ENCODE measurements at regions not wholly inside any gene's neighbourhood (a gene's known extent, or its start where the extent isn't known, plus 50 kb on each side); places are given as distances from the start of the nearest gene placed in this dataset.

DNA sequence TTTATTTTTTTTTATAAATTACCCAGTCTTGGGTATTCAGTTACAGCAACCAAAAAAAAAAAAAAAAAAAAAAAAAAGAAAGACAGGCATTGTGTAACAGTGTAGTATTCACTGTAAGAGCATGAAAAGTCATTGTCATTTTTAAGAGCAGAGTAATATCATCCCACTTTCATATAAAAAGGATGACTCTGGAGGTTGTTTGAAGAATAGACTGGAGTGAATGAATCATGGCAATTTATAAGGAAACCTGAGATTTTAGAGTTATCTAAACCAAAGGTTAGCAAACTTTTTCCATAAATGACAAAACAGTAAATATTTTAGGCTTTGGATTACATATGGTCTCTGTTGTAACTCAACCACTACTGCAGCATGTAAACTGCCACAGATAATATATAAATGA lies 794.9 kb downstream of the NTRK3 start:
- DNase-seq = no peak

DNA sequence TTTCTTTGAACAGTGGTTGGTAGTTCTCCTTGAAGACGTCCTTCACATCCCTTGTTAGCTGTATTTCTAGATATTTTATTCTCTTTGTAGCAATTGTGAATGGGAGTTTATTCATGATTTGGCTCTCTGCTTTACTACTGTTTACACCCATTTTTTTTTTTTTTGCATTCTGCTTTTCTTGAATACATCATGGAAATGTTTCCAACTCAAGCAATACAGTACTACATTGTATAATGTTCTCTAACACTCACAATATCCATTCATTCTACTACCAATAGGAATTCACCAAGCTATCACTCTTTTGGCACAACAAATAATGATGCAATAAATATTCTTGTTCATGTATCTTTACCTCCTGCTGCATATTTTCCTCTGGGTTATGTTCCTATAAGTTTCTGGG lies 801.7 kb downstream of the NTRK3 start:
- no peak for DNase-seq

DNA sequence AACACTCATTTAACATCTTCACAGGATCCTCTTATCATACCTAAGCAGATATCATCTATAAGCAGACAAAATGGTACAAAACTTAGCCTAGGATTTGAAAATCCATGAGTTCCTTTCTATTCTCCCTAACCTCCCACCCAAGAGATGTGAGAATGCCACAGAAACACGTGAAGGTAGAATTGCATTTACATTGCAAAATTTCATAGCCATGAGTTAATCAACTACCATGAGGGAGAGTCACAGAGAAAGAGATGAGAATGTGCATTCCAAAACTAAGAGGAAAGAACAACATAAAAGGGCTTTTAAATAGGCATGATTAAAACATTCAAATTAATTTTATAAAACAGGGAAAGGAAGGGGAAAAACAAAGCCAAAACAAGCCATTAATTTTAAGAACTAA lies 806.2 kb downstream of the NTRK3 start:
- no peak for DNase-seq

DNA sequence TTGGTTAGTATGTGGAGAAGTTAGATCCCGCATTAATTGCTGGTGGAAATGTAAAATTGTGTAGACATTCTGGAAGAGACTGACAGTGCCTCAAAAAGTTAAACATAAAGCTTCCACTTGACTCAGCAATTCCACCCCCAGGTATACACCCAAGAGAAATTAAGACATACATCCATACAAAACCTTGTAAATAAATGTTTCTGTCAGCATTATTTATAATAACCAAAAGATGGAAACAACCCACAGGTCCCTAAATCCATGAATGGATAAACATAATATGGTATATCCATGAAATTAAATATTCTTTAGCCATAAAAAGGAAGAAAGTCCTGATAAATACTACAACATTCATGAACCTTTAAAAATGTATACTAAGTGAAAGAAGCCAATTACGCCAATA lies 817.4 kb downstream of the NTRK3 start:
- no peak for DNase-seq

DNA sequence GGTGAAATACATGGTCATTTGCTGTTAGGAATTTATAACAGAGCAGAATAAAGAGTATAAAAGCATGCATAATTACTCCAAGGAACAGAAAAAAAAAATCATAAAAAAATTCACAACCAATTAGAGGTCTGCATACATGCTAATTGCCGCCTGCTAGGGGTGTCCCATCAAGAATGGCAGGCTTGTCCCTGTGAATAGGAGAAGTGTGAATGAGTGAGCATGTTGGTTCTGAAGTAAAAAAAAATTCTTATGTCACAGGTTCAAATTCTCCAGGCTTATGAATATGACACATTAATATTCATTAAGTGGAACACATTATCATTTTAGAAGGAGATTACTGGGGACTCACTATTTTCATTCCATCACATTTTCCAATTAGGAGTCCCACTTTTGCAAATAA lies 822.7 kb downstream of the NTRK3 start:
- DNase-seq = no peak

DNA sequence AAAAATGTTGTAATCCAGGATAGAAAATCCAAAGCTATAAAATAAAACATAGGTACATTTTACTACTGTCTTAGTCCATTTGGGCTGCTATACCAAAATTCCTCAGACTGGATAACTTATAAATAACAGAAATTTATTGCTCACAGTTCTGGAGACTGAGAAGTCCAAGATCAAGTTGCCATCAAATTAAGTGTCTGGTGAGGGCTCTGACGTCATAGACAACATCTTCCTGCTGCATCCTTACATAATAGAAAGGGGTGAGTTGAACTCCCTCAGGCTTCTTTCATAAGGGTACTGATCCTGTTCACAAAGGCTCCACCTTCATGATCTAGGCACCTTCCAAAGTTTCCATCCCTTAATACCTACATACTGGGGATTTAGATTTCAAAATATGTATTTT lies 826.8 kb downstream of the NTRK3 start:
- no peak for DNase-seq

DNA sequence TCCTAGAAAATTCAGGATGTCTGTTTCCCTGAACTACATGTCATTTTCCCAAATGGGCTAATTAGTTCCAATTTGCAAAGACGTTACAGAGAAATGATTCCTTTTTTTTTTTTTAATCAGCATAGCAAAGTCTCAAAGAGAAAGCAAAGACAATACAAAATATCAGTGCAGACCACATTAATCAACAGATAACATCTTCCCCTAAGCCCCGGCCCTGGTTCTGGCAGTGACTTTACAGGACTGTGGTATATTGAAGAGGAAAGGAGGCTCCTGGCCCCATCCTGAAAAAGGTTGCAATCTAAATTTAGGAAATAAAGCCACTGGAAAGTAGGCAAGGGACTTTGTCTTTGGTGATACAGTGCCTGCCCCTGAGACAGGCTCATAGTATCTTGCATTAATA lies 836.5 kb downstream of the NTRK3 start:
- DNase-seq = no peak

DNA sequence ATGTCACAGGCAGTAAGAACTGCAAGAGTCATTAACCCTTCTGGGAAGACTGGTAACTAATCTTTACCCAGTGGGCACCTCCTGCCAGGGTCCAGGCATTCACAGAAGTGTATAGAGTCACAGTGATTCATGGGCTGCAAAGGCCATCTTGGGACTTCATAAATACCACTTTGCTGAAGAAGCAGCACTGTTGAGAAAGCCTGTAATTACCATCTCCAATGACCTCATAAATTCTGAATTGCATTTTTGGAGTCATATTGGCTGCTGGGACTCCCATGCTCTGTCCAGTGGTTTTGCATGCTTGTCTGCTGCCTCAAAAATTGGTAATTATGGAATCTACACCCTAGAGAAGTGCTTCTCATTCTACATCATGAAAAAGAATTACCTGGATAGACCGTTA lies 837.2 kb downstream of the NTRK3 start:
- DNase-seq = no peak

DNA sequence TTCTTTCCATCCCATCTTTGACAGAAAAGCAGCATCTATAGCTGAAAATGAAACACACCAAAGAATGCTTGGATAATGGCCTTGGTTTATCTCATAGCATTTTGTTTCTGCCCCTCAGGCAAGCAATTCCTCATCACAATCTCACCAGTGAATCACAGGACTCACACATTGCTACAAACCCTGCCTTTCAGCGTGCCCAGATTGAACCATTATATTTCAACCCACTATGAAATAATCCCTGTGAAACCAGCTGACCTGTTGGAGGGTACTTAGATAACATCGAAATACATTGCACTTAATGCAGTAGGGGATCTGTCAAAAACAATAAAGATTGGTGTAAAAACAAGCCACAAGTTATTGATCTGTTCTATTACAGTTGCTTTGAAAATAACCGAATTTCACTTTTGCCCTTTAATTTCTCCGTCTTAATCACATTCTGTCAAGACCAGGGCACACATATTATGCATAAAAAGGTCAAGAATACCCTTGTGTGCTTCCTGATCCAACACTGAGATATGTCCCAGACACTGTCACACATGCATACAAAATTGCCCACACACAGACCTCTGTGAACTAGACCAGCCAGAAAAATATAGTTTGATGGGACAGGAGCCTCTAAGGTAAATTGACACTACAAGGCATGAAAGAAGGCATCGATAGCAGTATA lies 839.8 kb downstream of the NTRK3 start:
- no peak for DNase-seq

DNA sequence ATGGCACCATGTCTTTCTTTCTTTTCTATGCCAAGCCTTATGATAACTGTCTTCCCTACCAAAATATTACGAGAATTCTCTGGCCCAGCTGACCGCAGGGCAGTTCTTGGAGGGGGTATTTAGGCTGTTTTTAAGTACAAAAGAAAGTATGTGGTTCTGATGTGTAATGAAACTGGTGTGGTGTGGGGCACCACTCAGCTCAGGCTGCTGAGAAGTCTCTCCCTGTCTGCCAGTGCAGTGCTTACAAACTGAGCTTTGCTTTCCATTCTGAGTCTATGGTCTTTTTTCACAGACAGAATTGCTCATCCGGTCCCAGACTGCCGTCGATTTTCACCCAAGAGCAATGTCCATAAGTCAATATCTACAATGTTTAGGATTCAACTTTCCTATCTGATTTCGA lies 847.6 kb downstream of the NTRK3 start:
- DNase-seq = no peak

DNA sequence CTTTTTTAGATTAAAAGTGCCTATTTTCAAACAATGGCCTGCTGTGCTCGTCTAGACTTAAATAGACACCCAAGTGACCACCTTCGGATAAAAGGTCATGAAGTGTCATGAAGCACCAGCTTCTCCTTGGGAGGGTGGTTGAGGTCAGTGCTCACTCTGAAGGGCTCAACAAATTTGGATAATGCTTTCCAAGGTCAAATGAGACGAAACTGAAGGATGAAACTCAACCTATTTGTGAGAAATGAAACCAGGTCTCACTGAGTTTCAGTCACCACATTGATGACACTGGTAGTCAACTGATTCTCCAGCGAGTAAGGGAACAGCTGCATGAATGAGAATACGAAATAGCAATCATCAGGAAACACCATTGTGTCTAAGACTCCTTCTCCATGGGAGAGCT lies 852.6 kb downstream of the NTRK3 start:
- DNase-seq = no peak

DNA sequence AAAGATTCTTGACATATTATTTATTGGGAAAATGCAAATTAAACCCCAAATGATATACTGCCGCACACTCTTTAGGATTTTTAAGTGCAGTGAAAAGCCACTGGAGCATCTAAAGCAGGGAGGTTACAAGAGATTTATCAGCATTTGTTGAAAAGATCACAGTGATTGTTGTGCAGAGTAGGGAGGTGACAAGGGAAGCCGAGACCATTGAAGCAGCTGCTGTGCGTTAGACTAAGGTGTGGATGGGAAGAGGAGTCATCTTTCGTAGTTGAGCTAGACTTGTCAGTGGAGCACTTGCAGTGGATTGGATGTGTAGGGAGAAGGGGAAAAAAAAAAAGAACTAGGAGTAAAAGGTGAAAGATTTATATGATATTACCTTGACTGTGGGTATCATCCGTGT lies 854.6 kb downstream of the NTRK3 start:
- DNase-seq = no peak

DNA sequence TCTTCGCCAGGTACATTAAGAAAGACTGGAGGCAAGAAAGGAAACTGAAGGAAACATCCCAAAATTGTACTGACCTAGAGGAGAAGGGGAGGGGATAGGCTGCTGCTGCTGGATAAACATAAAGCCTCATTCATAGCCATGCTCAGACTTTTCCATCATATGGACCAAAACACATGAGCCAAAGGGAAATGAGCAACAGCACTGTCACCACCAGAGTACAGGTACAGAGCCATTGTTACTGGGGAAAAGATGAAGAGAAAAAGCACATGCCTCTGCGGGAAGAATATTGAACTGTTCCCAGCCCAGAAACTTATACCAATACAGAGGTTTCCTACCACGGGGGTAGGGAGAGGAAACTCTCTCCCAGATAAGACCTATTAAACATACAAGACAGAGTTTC lies 861.9 kb downstream of the NTRK3 start:
- DNase-seq = no peak

DNA sequence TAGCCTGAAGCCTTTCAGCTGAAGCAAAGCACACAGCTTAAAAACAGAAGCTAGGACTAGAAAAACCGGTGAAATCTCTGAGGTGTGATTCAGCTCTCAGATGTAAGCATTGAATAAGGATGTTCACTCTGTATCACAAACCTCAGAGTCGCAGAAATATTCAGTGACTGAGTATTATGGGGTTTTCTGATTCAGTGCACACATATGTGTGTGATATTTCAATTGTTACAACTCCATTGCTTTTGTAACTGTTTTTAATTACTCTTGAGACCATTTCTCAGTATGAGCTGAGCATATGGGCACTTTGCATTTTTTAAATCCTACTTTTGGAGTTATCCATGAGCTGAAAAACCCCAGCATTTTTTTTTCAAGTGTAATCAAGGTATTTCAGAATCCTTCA lies 868.8 kb downstream of the NTRK3 start:
- no peak for DNase-seq

DNA sequence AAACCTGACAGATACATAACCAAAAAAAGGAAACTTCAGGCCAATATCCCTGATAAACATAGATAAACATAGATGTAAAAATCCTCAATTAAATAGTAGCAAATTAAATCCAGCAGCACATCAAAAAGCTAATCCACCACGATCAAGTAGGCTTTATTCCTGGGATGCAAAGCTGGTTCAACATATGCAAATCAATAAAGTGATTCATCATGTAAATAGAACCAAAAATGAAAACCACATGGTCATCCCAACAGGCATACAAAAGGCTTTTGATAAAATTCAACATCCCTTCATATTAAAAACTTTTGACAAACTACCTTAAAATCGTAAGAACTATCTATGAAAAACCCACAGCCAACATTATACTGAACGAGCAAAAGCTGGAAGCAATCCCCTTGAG lies 882.2 kb downstream of the NTRK3 start:
- DNase-seq = no peak

DNA sequence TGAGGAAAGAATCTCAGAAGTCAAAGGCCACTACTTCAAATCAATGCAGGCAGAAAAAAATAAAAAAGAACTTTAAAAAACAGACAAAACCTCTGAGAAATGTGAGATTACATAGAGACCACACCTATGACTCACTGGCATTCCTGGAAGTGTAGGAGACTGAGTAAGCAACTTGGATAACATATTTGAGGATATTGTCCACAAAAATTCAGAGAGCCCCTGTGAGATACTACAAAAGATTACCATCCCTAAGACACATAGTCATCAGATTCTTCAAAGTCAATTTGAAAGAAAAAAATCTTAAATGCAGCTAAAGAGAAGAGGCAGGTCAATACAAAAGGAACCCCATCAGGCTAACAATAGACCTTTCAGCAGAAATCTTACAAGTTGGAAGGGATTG lies 887.3 kb downstream of the NTRK3 start:
- peak; percentile 49 for DNase-seq

DNA sequence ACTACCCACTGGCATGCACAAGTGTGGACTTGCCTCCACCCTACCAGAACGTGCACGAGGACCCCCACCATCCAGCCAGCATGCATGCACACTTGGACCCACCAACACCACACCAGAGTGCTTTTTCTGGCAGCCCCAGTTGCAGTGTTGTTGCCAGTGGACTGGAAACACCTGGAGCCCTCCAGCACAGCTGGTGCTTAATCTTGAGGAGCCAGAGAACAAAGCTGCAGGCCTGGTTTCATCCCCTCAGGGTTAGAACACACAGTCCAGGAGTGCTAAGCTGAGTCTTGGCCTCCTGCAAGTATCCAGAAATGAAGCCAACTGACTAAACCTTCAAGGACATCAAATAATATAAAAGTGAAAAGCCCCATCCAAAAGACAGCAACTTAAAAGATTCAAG lies 888.0 kb downstream of the NTRK3 start:
- no peak for DNase-seq

DNA sequence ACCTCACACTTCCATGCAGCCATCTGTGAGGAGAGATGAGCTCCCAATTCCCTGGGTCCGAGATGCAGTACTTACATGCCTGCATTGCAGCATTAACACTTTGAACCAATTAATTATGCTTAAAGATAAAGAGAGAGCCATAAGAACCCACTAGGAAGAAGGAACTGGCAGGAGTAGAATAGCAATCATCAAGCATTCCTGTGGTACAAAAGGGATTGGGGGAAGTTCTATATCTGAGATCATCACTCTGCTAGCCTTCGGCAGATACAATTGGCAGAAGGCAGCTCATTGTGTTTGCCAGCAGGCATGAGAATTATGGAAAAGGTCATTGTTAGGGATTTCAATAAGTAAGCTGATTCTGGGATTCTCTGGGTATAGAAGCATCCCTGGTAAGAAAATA lies 891.4 kb downstream of the NTRK3 start:
- DNase-seq = no peak

DNA sequence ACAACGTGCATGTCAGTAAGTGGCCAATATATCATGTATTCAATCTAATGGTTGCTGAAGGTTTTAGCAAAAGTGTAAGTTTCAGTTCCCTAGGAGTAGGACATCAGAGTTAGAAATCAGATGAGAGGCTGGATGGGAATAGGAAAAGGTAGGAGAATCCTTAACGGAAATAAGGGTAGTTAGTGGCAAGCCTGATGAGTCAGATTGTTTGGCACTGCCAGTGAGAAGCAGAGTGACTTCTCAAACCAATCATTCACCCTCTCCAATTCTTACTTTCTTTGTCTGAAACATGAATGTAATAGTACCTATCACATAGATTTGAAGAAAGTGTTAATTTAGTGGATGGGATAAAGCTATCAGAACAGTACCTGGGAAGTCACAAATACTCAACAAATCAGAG lies 894.0 kb downstream of the NTRK3 start:
- DNase-seq = no peak

DNA sequence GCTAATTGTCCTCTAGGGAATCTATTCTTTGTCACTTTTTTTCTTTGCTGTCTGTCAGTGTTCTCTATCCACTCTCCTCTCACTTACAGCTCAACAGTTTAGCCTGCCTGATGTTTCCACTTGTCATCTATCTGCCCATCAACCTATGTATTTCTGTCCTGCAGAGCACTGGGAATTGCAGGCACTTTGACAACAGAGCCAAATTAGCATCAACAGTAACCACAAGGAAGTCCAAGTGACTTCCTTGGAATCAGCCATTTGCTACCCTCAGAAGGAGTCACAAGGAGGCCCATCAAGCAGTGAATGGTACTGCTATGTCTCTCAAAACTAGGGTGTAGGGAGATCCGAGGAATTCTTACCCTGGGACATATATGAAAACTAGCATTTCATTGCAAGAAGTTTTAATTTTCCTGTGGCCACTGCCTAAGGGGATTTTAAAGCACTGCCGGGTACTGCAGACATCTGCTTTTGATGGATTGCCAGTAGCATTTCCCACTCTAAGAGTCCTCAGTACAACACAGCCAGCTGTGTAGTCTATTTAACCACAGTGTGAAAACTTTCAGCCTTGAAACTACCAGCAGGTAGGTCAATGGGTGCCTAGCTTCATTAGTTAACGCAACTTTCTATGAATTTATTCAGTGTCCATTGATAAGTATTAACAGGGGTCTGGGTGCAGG lies 898.8 kb downstream of the NTRK3 start:
- no peak for DNase-seq

DNA sequence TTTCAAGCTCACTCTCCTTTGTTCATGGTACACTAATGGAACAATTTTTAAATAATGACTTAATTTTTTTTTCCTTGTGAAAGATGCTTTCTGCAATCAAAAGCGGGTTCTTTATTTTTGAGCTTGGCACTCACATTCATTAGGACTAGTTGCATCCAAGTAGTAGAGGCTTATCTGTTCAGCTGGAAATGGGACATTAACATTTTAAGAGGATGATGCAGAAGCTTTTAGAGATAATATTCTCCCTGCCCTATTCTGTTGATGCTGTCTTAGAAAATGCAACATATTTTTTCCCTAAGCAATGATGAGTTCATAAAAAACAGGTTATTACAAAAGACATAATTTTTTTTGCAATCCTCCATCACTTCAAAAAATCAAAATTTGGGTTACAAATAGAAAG lies 900.6 kb downstream of the NTRK3 start:
- no peak for DNase-seq

DNA sequence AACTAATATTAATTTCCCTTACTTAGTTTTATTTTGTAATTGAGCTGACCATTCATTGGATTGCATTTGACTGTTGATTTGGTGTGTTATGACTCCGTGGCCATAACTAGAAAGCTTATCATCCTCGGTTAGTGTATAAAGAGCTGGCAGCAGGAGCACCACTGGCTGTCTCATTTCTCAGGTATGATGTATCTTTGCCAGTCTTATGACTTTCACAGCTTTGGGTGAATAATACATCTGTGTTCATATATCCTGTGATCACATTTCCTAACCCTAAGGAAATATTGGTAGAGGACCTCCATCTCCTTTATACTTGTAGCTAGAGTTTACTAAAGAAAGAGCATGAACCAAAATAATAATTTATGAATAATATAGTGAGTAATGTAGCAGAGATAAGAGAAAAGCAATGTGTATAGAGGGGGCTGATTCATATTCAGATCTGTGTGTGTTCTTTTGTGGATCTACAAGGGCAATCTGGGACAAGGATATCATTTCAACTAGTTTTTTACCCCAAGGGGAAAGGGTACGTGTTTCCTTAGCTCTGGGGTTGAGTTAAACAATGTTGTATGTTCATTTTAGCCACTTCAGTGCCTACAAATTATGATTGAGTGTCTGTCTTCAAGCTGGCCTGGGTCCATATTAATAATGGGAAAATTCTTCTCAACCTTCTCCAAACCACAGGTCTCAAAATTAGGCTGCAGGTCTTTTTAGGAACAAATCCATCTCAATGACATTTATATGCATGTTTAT lies 901.7 kb downstream of the NTRK3 start:
- DNase-seq = no peak

DNA sequence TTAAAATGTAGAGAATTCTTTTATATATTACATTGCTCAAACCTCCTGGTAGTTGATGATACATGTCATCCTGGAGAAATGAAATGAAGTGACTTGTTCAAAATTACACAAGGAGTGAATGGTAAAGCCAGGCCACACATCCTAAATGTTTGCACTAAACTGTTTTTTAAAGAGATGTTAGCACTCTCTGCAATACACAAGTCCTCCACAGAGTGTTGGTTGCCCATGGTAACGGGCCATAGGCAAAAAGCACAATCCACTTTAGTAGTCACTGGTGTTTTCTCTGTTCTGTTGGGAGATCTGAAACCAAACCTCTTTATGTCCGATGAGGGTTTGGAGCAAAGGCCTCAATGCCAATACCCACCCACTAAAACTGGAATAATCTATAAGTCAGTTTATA lies 907.4 kb downstream of the NTRK3 start:
- no peak for DNase-seq

DNA sequence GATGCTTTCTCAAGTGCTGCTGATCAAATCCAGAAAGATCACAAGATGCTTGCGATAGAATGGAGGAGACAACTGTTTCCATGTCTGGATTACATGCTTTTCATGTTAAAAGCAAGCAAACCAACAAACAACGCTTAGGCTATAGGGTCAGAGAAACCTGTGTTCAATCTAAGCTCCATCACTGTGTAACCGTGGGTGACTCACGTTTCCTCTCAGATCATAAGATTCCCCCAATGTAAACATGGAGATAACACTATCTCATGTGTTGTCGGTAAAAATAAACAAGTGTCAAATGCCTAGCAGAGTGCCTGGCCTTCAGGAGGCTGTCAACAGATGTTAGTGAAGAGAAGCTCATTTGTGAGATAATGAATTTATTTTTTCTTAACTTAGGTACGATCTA lies 907.8 kb downstream of the NTRK3 start:
- DNase-seq = no peak
